ENCODE measurements at regions not wholly inside any gene's neighbourhood (a gene's known extent, or its start where the extent isn't known, plus 50 kb on each side); places are given as distances from the start of the nearest gene placed in this dataset.
"Not testable (repeated sequence)": the region's sequence is repeated elsewhere in the genome, so short reads cannot be mapped to it uniquely, and the experiment has no call there.

DNA sequence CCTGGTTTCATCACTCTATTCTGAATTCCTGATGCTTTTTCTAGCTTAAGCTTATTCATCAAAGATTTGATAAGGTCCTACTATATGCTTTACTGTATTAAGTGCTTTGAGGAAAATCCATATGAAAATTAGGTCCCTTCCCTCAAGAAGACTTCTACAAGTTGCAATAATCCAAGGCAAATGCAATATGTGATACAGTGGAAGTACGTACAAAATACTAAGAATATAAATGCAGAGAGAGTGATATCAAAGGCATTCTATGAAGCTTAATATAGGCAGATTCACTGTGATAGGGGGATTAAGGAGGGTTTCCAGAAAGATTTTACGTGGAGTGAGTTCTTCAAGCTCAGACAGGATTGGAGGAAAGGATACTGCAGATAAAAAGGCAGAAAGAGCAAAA lies 142.1 kb downstream of the C6orf118 start:
- no peak for DNase-seq

GRCh38 chr6:165163519-165163918 lies 145.9 kb downstream of the C6orf118 start:
- no peak for DNase-seq

- DNase-seq = no peak
Measured at GRCh38 chr6:165159460-165159859, 149.9 kb downstream of the C6orf118 start.

- no peak for DNase-seq
Measured at GRCh38 chr6:165146456-165146855, 162.9 kb downstream of the C6orf118 start.

DNA sequence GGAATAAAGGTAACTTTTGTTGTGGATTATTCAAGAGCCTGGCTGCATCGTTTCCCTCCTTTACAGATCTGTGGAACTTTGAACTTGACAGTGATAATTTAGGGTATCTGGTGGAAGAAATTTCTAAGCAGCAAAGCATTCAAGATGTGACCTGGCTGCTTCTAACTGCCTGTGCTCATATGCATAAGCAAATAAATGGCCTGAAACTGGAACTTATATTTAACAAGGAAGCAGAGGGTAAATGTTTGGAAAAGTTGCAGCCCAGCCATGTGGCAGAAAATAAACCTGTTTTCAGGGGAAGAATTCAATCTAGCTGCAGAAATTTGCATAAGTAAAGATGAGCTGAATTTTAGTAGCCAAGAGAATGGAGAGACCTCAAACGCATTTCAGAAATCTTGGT lies 173.5 kb downstream of the C6orf118 start:
- no peak for DNase-seq

DNA sequence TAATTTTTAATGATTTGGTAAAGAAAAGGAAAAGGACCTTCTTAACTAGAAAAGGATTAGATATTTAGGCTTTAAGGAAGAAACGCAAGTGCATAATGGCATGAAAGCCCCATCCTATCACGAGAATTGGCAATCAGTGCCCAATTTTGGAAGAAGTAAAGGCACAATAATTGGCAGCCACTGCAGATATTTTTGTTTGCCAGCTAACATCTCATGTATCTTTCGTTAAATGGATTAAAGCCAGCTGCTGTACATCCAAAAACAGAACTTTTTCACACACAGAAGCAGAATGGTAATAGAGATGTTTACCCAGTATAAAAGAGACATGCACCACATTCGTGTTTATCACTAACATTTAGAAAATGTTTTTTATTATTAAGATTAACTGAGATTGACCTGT lies 180.3 kb downstream of the C6orf118 start:
- DNase-seq = no peak

DNA sequence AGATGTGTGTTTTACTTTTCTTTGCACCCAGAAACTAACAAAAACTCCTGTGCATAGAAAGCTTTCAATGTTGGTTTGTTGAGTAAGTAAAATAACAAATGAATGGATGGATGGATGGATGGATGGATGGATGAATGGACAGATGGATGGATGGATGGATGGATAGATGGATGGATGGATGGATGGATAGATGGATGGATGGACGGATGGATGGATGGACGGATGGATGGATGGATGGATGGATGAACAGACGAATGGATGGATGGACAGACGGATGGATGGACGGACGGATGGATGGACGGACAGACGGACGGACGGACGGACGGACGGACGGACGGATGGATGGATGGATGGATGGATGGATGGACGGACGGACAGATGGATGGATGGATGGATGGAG lies 181.7 kb downstream of the C6orf118 start:
- DNase-seq = not testable (repeated sequence)

DNA sequence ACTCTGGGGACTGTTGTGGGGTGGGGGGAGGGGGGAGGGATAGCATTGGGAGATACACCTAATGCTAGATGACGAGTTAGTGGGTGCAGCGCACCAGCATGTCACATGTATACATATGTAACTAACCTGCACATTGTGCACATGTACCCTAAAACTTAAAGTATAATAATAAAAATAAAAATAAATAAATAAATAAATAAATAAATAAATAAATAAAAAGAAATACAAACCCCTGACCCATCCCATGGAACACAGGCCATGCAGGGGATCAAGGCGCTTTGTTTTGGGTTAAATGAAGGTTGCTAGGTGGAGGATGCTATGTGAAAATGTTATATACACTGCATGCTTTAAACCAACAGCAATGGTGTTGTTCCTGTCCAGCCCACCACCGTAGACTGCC lies 184.7 kb downstream of the C6orf118 start:
- not testable (repeated sequence) for DNase-seq

GRCh38 chr6:165119231-165120020 lies 190.0 kb downstream of the C6orf118 start:
- no peak for DNase-seq

GRCh38 chr6:165118736-165119135 lies 190.7 kb downstream of the C6orf118 start:
- peak; percentile 92 for DNase-seq

- no peak for DNase-seq
Measured at GRCh38 chr6:165117806-165118205, 191.6 kb downstream of the C6orf118 start.

GRCh38 chr6:165117121-165117520 lies 192.3 kb downstream of the C6orf118 start:
- DNase-seq = peak; percentile 80

GRCh38 chr6:165110860-165111259 lies 198.5 kb downstream of the C6orf118 start:
- DNase-seq = no peak

GRCh38 chr6:165109011-165109410 lies 200.4 kb downstream of the C6orf118 start:
- DNase-seq = no peak

DNA sequence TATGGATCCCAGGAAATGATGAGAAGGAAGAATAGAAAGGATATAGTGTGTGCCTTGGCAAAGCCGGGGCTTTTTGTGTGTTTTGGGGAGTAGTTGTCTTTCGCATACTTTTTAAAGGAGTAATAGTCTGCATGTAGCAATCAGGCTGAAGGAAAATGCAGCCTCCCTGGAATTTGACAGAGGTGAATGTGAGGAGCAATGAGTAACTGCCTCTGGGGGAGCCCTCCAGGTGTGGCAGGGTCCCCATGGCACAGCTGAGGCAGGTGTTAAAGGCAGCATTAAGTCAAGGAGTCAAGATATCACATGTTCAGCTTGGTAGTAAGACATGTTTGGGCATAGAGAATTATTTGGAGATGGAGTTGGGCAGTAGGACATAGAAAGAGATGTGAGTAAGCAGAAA lies 203.1 kb downstream of the C6orf118 start:
- no peak for DNase-seq

DNA sequence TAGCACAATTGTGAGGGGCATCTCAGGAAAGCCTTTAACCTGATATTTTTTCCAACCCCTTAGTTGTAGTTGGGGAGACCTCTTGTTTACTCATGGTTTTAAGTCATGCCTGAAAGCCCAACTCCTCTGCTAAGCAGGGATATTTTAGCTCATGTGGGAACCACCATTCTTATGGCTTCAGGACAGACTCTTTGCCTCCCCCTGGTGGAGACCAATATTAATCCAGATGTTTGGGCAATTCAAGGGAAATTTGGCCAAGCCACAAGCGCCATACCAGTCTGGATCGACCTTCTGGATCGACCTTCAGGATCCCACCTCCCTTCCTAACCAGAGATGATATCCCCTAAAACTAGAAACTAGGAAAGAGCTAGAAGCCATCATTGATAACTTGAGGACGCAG lies 211.2 kb downstream of the C6orf118 start:
- DNase-seq = no peak

- DNase-seq = no peak
Measured at GRCh38 chr6:165096868-165097267, 212.5 kb downstream of the C6orf118 start.

- no peak for DNase-seq
Measured at GRCh38 chr6:165096209-165096608, 213.2 kb downstream of the C6orf118 start.

DNA sequence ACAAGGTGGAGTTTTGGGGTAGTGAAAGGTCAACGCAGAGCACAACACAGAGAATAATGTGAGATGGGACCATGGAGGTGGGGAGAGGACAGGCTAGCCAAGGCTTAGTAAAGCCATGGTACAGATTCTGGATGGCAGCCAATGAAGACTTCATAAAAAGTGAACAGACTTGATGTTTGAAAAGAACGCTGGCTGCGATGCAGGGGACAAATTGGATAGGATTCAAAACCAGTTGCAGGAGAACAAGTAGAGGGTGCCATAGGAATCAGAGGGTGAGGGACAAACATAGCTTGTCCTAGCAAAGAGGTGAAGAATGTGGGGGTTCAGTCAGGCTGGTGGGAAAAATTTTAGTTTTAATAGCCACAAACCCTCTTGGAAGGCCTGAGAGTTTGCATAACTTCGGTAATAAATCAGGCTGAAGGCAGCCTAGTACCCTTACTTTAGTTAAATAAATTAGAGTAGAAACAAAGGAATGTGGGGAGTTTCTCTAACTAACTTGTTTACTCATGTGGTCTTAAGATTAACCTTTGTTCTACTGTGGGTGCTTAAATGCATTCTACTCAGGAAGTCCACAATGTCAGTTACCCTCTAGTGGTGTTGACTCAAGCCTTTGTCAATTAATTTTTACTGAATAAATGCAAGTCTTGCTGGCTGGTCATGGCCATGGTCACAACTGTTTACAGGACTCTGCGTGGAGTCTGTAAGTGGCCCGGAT lies 216.4 kb downstream of the C6orf118 start:
- DNase-seq = no peak

- DNase-seq = no peak
Measured at GRCh38 chr6:165091121-165091785, 218.2 kb downstream of the C6orf118 start.

DNA sequence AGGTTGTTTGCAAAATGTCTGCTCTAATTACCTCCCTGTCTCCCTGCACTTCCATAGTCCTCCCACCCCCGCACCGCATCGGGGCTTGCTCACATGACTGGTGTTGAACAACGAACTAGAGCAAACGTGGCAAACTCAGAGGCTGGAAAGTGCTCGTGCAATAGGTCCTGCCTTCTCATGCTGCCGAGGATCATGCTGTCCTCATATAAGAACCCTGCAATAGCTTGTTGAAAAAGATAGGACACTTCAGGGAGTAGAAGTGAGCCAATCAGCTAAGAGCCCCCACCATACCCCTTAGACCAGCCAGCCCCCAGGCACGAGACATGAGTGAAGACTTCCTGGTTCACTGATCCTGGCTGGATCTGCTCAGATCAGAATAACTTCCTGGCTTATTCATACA lies 219.2 kb downstream of the C6orf118 start:
- DNase-seq = no peak

- DNase-seq = no peak
Measured at GRCh38 chr6:165086814-165087213, 222.6 kb downstream of the C6orf118 start.

DNA sequence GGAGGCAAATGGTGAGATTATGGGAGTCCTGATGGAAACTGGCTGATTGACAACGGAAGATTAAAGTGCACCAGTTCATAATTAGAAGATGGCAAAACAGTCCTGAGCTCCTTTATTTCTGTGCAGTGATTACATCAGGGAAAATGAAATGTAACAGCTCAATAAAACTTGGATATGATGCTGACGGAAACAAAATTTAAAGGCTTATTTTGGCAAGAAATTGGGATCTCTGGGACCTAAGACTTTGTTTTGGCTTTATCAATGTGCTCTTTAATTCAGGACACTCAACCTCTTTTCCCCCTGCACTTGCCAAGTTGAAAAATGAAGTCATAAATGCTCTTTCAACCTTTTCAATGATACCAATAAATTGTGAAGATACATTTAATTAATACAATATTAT lies 226.8 kb downstream of the C6orf118 start:
- DNase-seq = no peak

Measured in islet precursor cell (in vitro differentiated cells).